Hepatocyte (in vitro differentiated cells): ENCODE measurements at regions not wholly inside any gene's neighbourhood (a gene's known extent, or its start where the extent isn't known, plus 50 kb on each side); places are given as distances from the start of the nearest gene placed in this dataset.
A peak's percentile ranks its signal among the peaks of the same experiment; 100 is the strongest.

Source experiments
- DNase-seq: peaks from one replicate; pipeline ENCODE4 v3.0.0-alpha.2; 2016; ENCODE audit warnings: low spot score
- H2AFZ ChIP-seq: fragments of 200-600 bp; sonication (generic); 2 replicates; pipeline ENCODE4 v1.6.0; 2016; ENCODE audit warnings: antibody characterized with exemption, mild to moderate bottlenecking
- H3K27ac ChIP-seq: fragments of 200-600 bp; sonication (generic); 2 replicates; pipeline ENCODE4 v1.5.1; 2016; ENCODE audit warnings: mild to moderate bottlenecking
- H3K27me3 ChIP-seq: fragments of 200-600 bp; sonication (generic); 2 replicates; pipeline ENCODE4 v1.6.1; 2016
- H3K36me3 ChIP-seq: fragments of 200-600 bp; sonication (generic); replicated peaks from 2 replicates; pipeline ENCODE4 v1.5.1; 2016; ENCODE audit warnings: low read depth; ENCODE audit not compliant: insufficient read depth
- H3K4me1 ChIP-seq: fragments of 200-600 bp; sonication (generic); 2 replicates; pipeline ENCODE4 v1.5.1; 2016; ENCODE audit warnings: mild to moderate bottlenecking, moderate library complexity; ENCODE audit not compliant: insufficient read depth
- H3K4me2 ChIP-seq: fragments of 200-600 bp; sonication (generic); 2 replicates; pipeline ENCODE4 v1.6.0; 2016
- H3K4me3 ChIP-seq: fragments of 200-600 bp; sonication (generic); 2 replicates; pipeline ENCODE4 v1.5.1; 2016; ENCODE audit warnings: mild to moderate bottlenecking
- H3K79me2 ChIP-seq: fragments of 200-600 bp; sonication (generic); 2 replicates; pipeline ENCODE4 v1.6.0; 2017; ENCODE audit warnings: mild to moderate bottlenecking
- H3K9me2 ChIP-seq: fragments of 200-600 bp; sonication (generic); replicated peaks from 2 replicates; pipeline ENCODE4 v1.6.0; 2017; ENCODE audit warnings: mild to moderate bottlenecking; ENCODE audit not compliant: insufficient read depth
- H3K9me3 ChIP-seq: fragments of 200-600 bp; sonication (generic); 2 replicates; pipeline ENCODE4 v1.5.1; 2016; ENCODE audit warnings: low read depth, mild to moderate bottlenecking
- H4K20me1 ChIP-seq: fragments of 200-600 bp; sonication (generic); 2 replicates; pipeline ENCODE4 v1.6.0; 2016; ENCODE audit warnings: mild to moderate bottlenecking; ENCODE audit not compliant: insufficient read depth, poor library complexity, severe bottlenecking
- CTCF ChIP-seq: fragments of 200-600 bp; sonication (generic); IDR thresholded peaks from 2 replicates; pipeline ENCODE4 v1.5.1; 2016; ENCODE audit warnings: antibody characterized with exemption, mild to moderate bottlenecking; ENCODE audit not compliant: poor library complexity
- EZH2 ChIP-seq: fragments of 200-600 bp; sonication (generic); IDR thresholded peaks from 2 replicates; pipeline ENCODE4 v1.6.1; 2016; ENCODE audit warnings: antibody characterized with exemption, mild to moderate bottlenecking, borderline replicate concordance
- EZH2phosphoT487 ChIP-seq: fragments of 200-600 bp; sonication (generic); IDR thresholded peaks from one replicate; pipeline ENCODE4 v1.6.1; 2018; ENCODE audit warnings: antibody characterized with exemption, mild to moderate bottlenecking, low read depth, moderate library complexity; ENCODE audit not compliant: unreplicated experiment, severe bottlenecking
- WGBS: methylation state at CpG from one replicate; pipeline ENCODE4 v1.1.6; 2016; ENCODE audit warnings: low lambda C conversion rate; ENCODE audit errors: missing lambda C conversion rate; 5-methylcytosine and 5-hydroxymethylcytosine counted together

DNA sequence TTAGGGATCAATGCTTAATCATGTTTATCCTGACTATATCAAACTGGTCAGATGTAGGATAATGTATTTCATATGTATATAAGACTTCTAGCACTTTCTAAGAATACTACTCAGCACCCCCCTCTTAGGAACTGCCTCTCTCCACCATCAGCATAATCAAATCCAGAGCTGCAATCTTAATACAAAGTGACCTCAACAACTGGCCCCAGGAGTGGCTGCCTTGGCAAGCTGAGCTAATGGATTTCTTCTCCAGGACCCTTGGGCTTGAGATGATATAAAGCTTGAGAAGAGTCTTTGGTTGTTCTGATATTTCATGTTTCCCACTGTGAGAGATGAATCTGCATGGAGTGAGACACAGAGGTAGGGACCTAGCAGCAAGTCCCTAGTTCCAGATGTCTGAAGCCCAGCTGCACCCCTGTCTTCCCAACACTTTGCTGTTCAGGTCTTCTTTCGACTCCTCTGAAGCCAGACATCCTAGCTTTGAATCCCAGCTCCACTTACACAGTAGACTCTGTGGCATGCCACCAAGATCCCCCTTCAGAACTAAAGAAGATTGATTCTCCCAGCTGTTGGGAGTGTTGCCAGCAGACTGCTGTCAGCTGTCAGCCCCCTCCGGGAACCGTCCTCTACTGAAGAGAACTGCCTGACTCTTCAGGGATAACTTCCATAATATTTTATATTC, 309.3 kb upstream of the UBE2E2 start:
- H3K79me2 ChIP-seq = no peaks in the 10 kb centered on the region
- no peaks in the 10 kb centered on the region for H3K9me2 ChIP-seq
- WGBS = 50% methylated on average over 3 of the region's 3 CpGs
- H3K4me1 ChIP-seq = peaks cover 3% of the 10 kb centered on the region
- no peak overlapping the region for H2AFZ ChIP-seq
- no peaks in the 10 kb centered on the region for H3K27me3 ChIP-seq
- no peak for TF ChIP-seq EZH2
- no peaks in the 10 kb centered on the region for H3K9me3 ChIP-seq
- peak; percentile 18 for DNase-seq
- H3K36me3 ChIP-seq = no peaks in the 10 kb centered on the region
- peak overlapping the region; percentile 43 for H3K27ac ChIP-seq
- no peaks in the 10 kb centered on the region for H4K20me1 ChIP-seq
- H3K4me3 ChIP-seq = no peak overlapping the region
- no peak overlapping the region for H3K4me2 ChIP-seq

- Histone ChIP-seq H3K4me3 (no peak overlapping the region), H2AFZ (no peak overlapping the region), H3K9me3 (no peaks in the 10 kb centered on the region), H3K4me1 (peaks cover 3% of the 10 kb centered on the region), H3K79me2 (no peaks in the 10 kb centered on the region), H3K36me3 (no peaks in the 10 kb centered on the region), H3K27ac (no peak overlapping the region), H3K9me2 (no peaks in the 10 kb centered on the region), H3K4me2 (no peak overlapping the region), H4K20me1 (no peaks in the 10 kb centered on the region), H3K27me3 (no peaks in the 10 kb centered on the region)
- no peak for DNase-seq
- WGBS = 37% methylated on average over 1 of the region's 1 CpG
- no peak for TF ChIP-seq EZH2
- no peak for TF ChIP-seq EZH2phosphoT487
- TF ChIP-seq CTCF = no peak
Observed at GRCh38 chr3:22894865-22895264, 308.3 kb upstream of the UBE2E2 start.

DNA sequence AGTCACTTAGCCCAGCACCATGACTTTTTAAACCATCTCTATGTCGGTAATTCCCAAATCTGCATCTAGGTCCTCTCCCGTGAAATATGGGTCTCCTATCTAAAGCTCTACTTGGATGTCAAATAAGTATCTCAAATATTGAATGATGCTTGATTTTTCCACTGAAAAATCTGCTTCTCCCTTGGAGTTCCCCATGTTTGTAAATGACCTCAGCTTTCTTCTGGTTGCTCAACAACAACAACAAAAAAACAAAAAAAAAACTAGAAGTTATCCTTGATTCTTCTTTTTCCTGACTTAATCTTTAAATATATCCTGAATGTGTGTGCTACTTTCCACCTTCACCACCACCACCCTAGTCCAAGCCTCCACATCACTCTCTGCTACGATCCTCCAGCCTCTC, 307.5 kb upstream of the UBE2E2 start:
- peaks cover 3% of the 10 kb centered on the region for H3K4me1 ChIP-seq
- no peak overlapping the region for H2AFZ ChIP-seq
- no peaks in the 10 kb centered on the region for H3K79me2 ChIP-seq
- WGBS = 95% methylated on average over 3 of the region's 3 CpGs
- no peaks in the 10 kb centered on the region for H3K36me3 ChIP-seq
- no peak overlapping the region for H3K4me2 ChIP-seq
- H3K27me3 ChIP-seq = no peaks in the 10 kb centered on the region
- no peaks in the 10 kb centered on the region for H4K20me1 ChIP-seq
- TF ChIP-seq EZH2 (no peak), CTCF (no peak), EZH2phosphoT487 (no peak)
- no peak overlapping the region for H3K27ac ChIP-seq
- no peaks in the 10 kb centered on the region for H3K9me2 ChIP-seq
- DNase-seq = no peak
- H3K9me3 ChIP-seq = no peaks in the 10 kb centered on the region
- H3K4me3 ChIP-seq = no peak overlapping the region

- H3K4me2 ChIP-seq = no peak overlapping the region
- H3K79me2 ChIP-seq = no peaks in the 10 kb centered on the region
- H3K27ac ChIP-seq = no peak overlapping the region
- no peaks in the 10 kb centered on the region for H3K27me3 ChIP-seq
- H3K9me2 ChIP-seq = no peaks in the 10 kb centered on the region
- no peaks in the 10 kb centered on the region for H3K9me3 ChIP-seq
- H3K36me3 ChIP-seq = no peaks in the 10 kb centered on the region
- WGBS = 95% methylated on average over 1 of the region's 1 CpG
- no peak overlapping the region for H3K4me3 ChIP-seq
- no peak overlapping the region for H2AFZ ChIP-seq
- TF ChIP-seq EZH2phosphoT487 (no peak), EZH2 (no peak), CTCF (no peak)
- DNase-seq = no peak
- peaks cover 3% of the 10 kb centered on the region for H3K4me1 ChIP-seq
- no peaks in the 10 kb centered on the region for H4K20me1 ChIP-seq
Observed at GRCh38 chr3:22898558-22898957, 304.6 kb upstream of the UBE2E2 start.
